ENCODE measurements at regions not wholly inside any gene's neighbourhood (a gene's known extent, or its start where the extent isn't known, plus 50 kb on each side); places are given as distances from the start of the nearest gene placed in this dataset.
A peak's percentile ranks its signal among the peaks of the same experiment; 100 is the strongest.
"Not testable (repeated sequence)": the region's sequence is repeated elsewhere in the genome, so short reads cannot be mapped to it uniquely, and the experiment has no call there.

- ATAC-seq; H3K4me1 Mint-ChIP-seq (ENCODE audit: low read depth); DNase-seq; H3K36me3 Mint-ChIP-seq (ENCODE audit: insufficient read depth); H3K9me3 Mint-ChIP-seq; H3K4me3 Mint-ChIP-seq; H3K27me3 Mint-ChIP-seq (ENCODE audit: low read depth): not testable (repeated sequence)
Observed at GRCh38 chr3:125901473-125901872, 67.5 kb upstream of the ROPN1B start.

DNA sequence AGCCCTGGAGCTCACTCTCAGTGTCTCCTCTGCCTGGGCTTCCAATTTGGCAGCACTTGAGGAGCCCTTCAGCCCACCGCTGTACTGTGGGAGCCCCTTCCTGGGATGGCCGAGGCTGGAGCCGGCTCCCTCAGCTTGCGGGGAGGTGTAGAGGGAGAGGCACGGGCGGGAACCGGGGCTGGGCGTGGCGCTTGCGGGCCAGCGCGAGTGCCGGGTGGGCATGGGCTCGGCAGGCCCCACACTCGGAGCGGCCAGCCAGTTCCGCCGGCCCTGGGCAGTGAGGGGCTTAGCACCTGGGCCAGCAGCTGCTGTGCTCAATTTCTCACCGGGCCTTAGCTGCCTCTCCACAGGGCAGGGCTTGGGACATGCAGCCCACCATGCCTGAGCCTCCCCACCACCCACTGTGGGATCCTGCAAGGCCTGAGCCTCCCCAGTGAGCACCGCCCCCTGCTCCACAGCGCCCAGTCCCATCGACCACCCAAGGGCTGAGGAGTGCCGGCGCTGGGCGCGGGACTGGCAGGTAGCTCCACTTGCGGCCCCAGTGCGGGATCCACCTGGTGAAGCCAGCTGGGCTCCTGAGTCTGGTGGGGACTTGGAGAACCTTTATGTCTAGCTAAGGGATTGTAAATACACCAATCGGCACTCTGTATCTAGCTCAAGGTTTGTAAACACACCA, 65.1 kb upstream of the ROPN1B start:
- not testable (repeated sequence) for H3K4me1 Mint-ChIP-seq (ENCODE audit: low read depth); H3K27me3 Mint-ChIP-seq (ENCODE audit: low read depth); H3K9me3 Mint-ChIP-seq; DNase-seq; ATAC-seq; H3K4me3 Mint-ChIP-seq; H3K36me3 Mint-ChIP-seq (ENCODE audit: insufficient read depth)

DNA sequence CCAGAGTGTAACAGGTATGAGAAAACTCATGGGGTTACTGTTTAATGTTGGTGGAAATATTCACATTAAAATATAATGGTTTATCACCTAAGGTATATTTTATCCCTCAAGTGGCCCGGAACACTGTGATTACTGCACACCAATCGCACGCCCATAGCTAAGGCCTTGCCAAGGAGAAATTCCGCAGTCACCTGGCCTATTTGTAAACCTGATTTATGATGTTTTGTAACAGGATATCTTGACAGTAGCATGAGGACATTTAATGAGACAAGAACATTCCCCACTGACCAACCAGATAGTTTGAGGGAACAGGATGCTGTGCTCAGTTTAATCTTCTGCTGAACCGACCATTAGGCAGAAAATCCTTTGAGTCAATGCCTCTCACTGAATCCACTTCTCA, 61.7 kb upstream of the ROPN1B start:
- H3K27me3 Mint-ChIP-seq (ENCODE audit: low read depth); H3K4me1 Mint-ChIP-seq (ENCODE audit: low read depth); H3K9me3 Mint-ChIP-seq; DNase-seq; H3K36me3 Mint-ChIP-seq (ENCODE audit: insufficient read depth); ATAC-seq; H3K4me3 Mint-ChIP-seq: not testable (repeated sequence)

DNA sequence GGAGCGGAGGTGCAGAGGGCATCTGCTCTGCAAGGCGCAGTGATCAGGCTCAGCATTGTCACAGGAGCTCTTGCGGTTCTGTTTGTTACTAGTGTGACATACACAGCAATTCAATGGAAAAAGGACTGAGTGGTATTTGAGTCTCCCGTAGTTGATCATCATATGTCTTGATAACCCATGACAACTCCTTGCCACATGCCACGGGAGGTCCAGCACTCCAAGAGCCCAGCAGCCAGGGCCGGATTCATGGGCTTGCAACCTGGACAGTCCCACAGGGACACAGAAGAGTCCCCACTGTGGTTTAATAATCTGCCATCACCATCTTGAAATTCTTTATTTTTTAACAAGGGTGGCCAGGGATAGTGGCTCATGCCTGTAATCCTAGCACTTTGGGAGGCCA, 58.1 kb upstream of the ROPN1B start:
- DNase-seq; H3K36me3 Mint-ChIP-seq (ENCODE audit: insufficient read depth); ATAC-seq; H3K9me3 Mint-ChIP-seq; H3K27me3 Mint-ChIP-seq (ENCODE audit: low read depth); H3K4me3 Mint-ChIP-seq: not testable (repeated sequence)
- H3K4me1 Mint-ChIP-seq (ENCODE audit: low read depth), result peaks cover 11% of the 10 kb centered on the region

DNA sequence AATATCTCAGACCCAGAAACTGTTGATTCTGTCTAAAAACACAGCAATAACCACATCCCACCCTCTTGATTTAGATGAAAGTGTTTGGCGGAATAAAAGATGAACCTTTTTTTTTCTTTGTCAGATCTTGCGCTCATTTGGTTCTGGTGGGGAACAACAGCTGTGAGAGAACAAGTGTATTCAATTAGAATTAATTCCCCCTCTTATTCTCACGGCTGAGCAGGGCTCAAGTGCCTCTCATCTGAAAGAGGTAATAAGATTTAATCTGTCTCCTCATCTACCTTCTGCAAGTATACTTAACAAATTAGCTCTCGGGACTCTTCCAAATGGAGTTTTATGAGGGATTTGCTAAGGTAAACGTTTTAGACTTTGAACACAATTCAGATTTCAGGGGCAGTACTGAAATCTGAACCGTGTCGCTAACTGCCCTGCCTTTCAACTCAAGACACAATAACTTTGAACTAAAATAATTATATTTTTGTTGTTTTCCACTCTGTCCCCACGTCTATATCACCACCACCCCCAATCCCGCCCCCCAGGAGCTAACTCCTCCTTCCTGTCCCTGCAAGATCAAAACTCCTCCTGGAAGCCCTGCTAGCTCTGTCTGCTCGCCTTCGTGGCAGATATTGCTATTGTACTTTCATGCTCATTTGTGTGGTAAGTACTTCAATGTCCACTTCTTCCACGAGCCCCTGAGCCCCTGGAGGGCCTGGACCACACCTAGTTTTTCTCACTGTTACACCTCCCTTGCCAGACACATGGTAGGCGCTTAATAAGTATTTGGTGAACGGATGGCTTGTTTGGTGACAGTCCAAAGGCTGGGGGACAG, 54.2 kb upstream of the ROPN1B start:
- H3K9me3 Mint-ChIP-seq; ATAC-seq; H3K36me3 Mint-ChIP-seq (ENCODE audit: insufficient read depth); H3K27me3 Mint-ChIP-seq (ENCODE audit: low read depth); DNase-seq: not testable (repeated sequence)
- Mint-ChIP-seq H3K4me3 (peak overlapping the region; percentile 83), H3K4me1 (ENCODE audit: low read depth) (peaks cover 20% of the 10 kb centered on the region)

DNA sequence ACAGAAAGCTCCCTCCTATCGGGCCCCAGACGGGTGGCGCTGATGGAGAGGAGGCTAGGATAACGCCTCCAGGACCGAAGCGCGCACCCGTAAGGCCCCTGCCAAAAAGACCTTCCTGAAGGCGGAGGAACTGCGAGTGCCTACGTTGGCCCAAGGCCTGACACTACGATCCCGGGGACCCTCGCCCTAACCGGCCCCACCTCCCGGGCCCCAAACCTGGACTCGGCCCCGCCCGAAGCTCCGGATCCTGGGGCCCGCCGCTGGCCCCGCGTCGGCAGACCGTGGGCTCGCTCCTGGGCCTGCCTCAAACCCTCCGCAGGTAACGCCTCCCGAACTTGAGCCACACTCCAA, 53.6 kb upstream of the ROPN1B start:
- H3K36me3 Mint-ChIP-seq (ENCODE audit: insufficient read depth); H3K27me3 Mint-ChIP-seq (ENCODE audit: low read depth); ATAC-seq; H3K9me3 Mint-ChIP-seq; DNase-seq: not testable (repeated sequence)
- Mint-ChIP-seq H3K4me1 (ENCODE audit: low read depth) (peaks cover 20% of the 10 kb centered on the region), H3K4me3 (peak overlapping the region; percentile 83)

DNA sequence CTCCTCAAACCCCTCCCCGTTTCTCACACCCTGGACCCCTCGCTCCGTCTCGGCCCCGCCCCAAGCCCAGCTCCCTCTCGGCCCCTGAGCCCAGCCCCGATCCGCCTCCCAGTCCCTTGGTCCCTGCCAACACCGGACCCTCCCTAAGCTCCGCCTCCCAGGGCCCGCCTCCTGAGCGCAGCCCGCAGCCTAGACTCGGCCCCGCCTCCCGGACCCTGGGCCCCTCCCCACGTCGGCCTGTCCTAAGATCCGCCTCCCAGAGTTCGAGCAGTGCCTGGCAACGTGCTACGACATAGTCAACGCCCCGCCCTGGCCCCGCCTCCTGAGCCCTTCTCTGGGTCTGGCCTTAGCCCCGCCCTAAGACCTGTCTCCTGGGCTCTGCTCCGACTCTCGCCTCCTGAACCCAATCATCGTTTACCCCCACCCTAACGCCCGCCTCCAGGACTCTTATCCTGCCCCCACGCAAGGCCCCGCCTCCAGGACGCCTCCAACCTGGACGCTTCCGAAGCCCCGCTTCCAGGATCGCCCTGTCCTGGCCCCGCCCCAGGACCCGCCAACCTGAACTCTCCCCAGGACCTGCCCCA, 53.1 kb upstream of the ROPN1B start:
- Mint-ChIP-seq H3K4me3 (peak overlapping the region; percentile 83), H3K4me1 (ENCODE audit: low read depth) (peaks cover 20% of the 10 kb centered on the region)
- ATAC-seq (peak; percentile 70 to 74), DNase-seq (peak; percentile 99)
- not testable (repeated sequence) for H3K27me3 Mint-ChIP-seq (ENCODE audit: low read depth); H3K36me3 Mint-ChIP-seq (ENCODE audit: insufficient read depth); H3K9me3 Mint-ChIP-seq

DNA sequence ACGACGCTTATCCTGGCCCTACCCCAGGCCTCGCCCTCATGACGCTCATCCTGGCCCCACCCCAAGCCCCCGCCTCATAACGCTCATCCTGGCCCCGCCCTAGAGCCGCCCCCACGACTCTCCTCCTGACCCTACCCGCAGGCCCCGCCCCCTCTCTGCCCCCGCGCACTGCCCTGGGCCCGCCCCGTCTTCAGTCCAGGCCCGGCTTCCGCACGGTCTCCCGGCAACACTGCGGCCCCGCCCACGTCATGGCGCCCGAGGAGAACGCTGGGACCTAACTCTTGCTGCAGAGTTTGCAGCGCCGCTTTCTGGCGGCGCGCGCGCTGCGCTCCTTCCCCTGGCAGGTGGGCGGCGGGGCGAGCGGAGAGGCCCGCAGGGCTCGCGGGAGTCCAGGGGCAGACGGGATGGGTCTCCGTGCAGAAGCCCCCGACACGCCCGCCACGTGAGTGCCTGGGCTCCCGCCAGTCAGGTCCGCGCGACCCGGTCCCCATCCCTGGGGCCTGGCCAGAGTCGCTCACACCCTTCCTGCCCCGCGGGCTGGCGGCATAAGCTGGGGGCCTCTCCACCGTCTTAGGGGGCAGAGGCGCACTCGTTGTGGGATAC, 52.5 kb upstream of the ROPN1B start:
- H3K4me1 Mint-ChIP-seq (ENCODE audit: low read depth), result peaks cover 20% of the 10 kb centered on the region
- no peaks in the 10 kb centered on the region for H3K27me3 Mint-ChIP-seq (ENCODE audit: low read depth)
- no peaks in the 10 kb centered on the region for H3K9me3 Mint-ChIP-seq
- H3K36me3 Mint-ChIP-seq (ENCODE audit: insufficient read depth), result no peaks in the 10 kb centered on the region
- DNase-seq (peak; percentile 92), ATAC-seq (peak; percentile 92 to 93)
- peak overlapping the region; percentile 83 for H3K4me3 Mint-ChIP-seq

GRCh38 chr3:125917020-125917549, 51.9 kb upstream of the ROPN1B start:
- Mint-ChIP-seq H3K4me3 (peak overlapping the region; percentile 83), H3K4me1 (ENCODE audit: low read depth) (peaks cover 20% of the 10 kb centered on the region)
- H3K27me3 Mint-ChIP-seq (ENCODE audit: low read depth); H3K36me3 Mint-ChIP-seq (ENCODE audit: insufficient read depth); H3K9me3 Mint-ChIP-seq; ATAC-seq: not testable (repeated sequence)
- DNase-seq, result peak; percentile 18

GRCh38 chr3:125918024-125918423, 51.0 kb upstream of the ROPN1B start:
- not testable (repeated sequence) for H3K4me3 Mint-ChIP-seq; H3K36me3 Mint-ChIP-seq (ENCODE audit: insufficient read depth)
- H3K4me1 Mint-ChIP-seq (ENCODE audit: low read depth), result peaks cover 20% of the 10 kb centered on the region

GRCh38 chr3:125918451-125918850, 50.5 kb upstream of the ROPN1B start:
- H3K36me3 Mint-ChIP-seq (ENCODE audit: insufficient read depth); H3K27me3 Mint-ChIP-seq (ENCODE audit: low read depth); DNase-seq; H3K4me3 Mint-ChIP-seq; H3K9me3 Mint-ChIP-seq; ATAC-seq: not testable (repeated sequence)
- H3K4me1 Mint-ChIP-seq (ENCODE audit: low read depth), result peaks cover 20% of the 10 kb centered on the region

More at GRCh38 chr3:125918024-125918423, 51.0 kb upstream of the ROPN1B start:
- H3K27me3 Mint-ChIP-seq (ENCODE audit: low read depth); H3K9me3 Mint-ChIP-seq; DNase-seq; ATAC-seq: not testable (repeated sequence)

GRCh38 chr3:125918866-125919265, 50.1 kb upstream of the ROPN1B start:
- peaks cover 20% of the 10 kb centered on the region for H3K4me1 Mint-ChIP-seq (ENCODE audit: low read depth)
- not testable (repeated sequence) for H3K9me3 Mint-ChIP-seq; DNase-seq; H3K36me3 Mint-ChIP-seq (ENCODE audit: insufficient read depth); ATAC-seq; H3K27me3 Mint-ChIP-seq (ENCODE audit: low read depth); H3K4me3 Mint-ChIP-seq
